ENCODE measurements at regions not wholly inside any gene's neighbourhood (a gene's known extent, or its start where the extent isn't known, plus 50 kb on each side); places are given as distances from the start of the nearest gene placed in this dataset.

GRCh38 chr20:10864076-10864672, 190.4 kb upstream of the JAG1 start:
- TF ChIP-seq CTCF (IDR thresholded peaks at IDR 0.05; ENCODE audit: low read length), result no peak
- no peak for TF ChIP-seq EZH2phosphoT487 (IDR thresholded peaks at IDR 0.05; ENCODE audit: low read length)
